ENCODE measurements at regions not wholly inside any gene's neighbourhood (a gene's known extent, or its start where the extent isn't known, plus 50 kb on each side); places are given as distances from the start of the nearest gene placed in this dataset.

- TF ChIP-seq, protein P1, sequence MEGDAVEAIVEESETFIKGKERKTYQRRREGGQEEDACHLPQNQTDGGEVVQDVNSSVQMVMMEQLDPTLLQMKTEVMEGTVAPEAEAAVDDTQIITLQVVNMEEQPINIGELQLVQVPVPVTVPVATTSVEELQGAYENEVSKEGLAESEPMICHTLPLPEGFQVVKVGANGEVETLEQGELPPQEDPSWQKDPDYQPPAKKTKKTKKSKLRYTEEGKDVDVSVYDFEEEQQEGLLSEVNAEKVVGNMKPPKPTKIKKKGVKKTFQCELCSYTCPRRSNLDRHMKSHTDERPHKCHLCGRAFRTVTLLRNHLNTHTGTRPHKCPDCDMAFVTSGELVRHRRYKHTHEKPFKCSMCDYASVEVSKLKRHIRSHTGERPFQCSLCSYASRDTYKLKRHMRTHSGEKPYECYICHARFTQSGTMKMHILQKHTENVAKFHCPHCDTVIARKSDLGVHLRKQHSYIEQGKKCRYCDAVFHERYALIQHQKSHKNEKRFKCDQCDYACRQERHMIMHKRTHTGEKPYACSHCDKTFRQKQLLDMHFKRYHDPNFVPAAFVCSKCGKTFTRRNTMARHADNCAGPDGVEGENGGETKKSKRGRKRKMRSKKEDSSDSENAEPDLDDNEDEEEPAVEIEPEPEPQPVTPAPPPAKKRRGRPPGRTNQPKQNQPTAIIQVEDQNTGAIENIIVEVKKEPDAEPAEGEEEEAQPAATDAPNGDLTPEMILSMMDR (IDR thresholded peaks at IDR 0.05; ENCODE audit: insufficient read depth, low read length) = no peak
- TF ChIP-seq POLR2AphosphoS5 (IDR thresholded peaks at IDR 0.05; ENCODE audit: low read depth) (no peak), GABPA (IDR thresholded peaks at IDR 0.05; ENCODE audit: low read depth) (no peak), REST (IDR thresholded peaks at IDR 0.05; ENCODE audit: insufficient replicate concordance, low read depth) (no peak)
Measured at GRCh38 chr2:128593879-128594650, 275.4 kb upstream of the HS6ST1 start.

Data from HL-60 (cell line).